Suprapubic skin (tissue), 3 donors: ENCODE measurements at regions not wholly inside any gene's neighbourhood (a gene's known extent, or its start where the extent isn't known, plus 50 kb on each side); places are given as distances from the start of the nearest gene placed in this dataset.

Experiments used
- POLR2A ChIP-seq, 2 donors: fragments of 450-650 bp; IDR thresholded peaks; one replicate each; pipeline ENCODE4 v1.6.1; 2017; ENCODE audit warnings: antibody characterized with exemption in 2 of 2, mild to moderate bottlenecking in 2 of 2, moderate library complexity in 2 of 2
- TF ChIP-seq, protein P1 (sequence below), 2 donors: fragments of 200-600 bp in 1 of 2; fragments of 450-650 bp in 1 of 2; sonication (generic) in 1 of 2; IDR thresholded peaks; one replicate each; pipeline ENCODE4 v1.5.1; 2016 to 2019; ENCODE audit warnings: antibody characterized with exemption in 2 of 2, mild to moderate bottlenecking in 1 of 2, moderate library complexity in 1 of 2

DNA sequence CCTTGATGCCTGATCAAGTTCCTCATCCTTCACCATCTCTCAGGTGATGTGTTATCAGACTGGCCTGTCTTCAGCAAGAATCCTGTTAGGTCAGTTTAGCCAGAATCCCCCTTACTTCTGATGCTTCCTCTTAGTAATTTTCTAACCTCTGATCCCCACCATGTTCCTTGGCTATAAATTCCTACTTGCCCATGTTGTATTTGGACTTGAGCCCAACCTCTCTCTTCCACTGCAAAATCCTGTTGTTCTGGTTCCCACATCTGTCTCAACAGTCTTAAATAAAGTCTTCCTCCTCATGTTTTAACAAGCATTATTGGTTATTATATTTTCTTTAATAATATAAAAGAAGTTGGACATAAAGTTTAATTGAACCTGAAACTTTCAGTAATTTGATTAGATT, 987.8 kb upstream of the USP15 start:
- TF ChIP-seq, protein P1, sequence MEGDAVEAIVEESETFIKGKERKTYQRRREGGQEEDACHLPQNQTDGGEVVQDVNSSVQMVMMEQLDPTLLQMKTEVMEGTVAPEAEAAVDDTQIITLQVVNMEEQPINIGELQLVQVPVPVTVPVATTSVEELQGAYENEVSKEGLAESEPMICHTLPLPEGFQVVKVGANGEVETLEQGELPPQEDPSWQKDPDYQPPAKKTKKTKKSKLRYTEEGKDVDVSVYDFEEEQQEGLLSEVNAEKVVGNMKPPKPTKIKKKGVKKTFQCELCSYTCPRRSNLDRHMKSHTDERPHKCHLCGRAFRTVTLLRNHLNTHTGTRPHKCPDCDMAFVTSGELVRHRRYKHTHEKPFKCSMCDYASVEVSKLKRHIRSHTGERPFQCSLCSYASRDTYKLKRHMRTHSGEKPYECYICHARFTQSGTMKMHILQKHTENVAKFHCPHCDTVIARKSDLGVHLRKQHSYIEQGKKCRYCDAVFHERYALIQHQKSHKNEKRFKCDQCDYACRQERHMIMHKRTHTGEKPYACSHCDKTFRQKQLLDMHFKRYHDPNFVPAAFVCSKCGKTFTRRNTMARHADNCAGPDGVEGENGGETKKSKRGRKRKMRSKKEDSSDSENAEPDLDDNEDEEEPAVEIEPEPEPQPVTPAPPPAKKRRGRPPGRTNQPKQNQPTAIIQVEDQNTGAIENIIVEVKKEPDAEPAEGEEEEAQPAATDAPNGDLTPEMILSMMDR (IDR thresholded peaks at IDR 0.05): no peak
- TF ChIP-seq POLR2A (IDR thresholded peaks at IDR 0.05): no peak
